ENCODE measurements at regions not wholly inside any gene's neighbourhood (a gene's known extent, or its start where the extent isn't known, plus 50 kb on each side); places are given as distances from the start of the nearest gene placed in this dataset.
"Not testable (repeated sequence)": the region's sequence is repeated elsewhere in the genome, so short reads cannot be mapped to it uniquely, and the experiment has no call there.

DNA sequence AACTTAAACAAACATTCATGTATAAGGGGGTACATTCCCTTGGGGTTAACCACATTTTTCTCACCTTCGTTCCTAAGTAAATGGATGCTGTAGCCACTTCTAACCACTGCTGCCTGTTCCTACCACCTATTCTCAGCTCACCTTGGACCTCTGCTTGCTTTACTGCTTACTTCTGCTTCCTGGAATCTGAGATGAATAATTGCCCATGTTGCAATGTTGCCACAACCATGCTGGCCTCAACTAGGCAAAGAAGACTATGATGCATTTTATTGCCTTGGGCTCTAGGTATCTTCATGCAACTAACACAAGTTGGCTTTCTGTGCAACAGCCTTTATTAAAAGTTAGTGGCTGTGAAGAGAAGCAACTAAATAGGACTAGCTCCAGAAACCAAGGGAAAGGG lies 106.3 kb upstream of the TCF4 start:
- FAIRE-seq = no peak

DNA sequence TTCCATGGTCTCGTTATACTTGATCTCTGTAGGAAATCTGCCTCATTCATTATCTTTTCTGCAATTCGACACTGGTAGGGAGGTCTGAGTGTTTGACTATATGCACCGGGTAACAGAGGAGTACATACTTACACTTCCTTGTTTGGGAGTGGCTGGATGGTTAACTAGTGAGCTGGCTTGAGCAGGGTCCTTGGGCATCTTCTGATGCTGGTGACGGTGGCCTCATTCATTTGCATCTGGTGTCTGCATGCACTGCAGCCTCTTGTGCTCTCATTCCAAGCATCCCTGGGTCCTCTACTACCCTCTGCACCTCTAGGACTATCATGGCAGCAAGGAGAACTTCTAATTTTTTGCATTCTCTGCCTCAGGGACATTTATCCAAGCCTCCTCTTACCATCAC lies 100.0 kb upstream of the TCF4 start:
- no peak for FAIRE-seq

DNA sequence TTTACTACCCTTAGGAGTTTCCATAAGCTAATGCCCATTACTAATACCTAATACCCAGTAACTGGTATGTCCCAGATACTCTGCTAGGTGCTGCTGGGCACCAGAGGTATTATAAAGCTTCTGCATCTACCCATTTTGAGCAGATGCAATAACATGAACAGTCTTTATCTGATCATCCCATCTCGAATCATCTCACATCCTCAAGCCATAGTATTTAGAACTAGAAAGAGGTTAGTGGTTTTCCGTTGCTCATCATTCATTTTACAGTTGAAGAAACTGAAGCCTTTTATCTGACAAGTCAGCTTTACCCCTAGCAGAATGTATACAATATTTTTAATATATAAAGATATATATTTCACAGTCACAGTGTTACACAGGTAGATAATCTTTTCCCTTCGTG lies 99.1 kb upstream of the TCF4 start:
- no peak for FAIRE-seq

DNA sequence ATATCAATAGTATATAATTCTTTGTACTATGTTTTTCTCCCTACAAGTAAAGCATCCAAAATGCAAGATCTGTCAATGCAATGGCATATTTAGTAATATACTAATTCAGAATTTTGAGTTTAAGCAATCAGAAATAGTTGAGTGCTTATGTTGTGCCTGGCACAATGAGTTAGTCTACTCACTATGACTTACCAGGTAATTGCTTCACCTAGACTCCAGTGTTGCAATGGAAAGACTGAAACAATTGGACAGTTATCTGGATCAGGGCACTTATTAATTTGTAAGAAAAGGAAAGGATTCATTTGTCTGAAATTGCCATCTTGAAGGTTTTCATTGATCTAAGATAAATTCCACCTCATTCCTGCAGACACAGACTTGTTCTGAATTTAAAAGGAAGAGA lies 97.6 kb upstream of the TCF4 start:
- FAIRE-seq = no peak

DNA sequence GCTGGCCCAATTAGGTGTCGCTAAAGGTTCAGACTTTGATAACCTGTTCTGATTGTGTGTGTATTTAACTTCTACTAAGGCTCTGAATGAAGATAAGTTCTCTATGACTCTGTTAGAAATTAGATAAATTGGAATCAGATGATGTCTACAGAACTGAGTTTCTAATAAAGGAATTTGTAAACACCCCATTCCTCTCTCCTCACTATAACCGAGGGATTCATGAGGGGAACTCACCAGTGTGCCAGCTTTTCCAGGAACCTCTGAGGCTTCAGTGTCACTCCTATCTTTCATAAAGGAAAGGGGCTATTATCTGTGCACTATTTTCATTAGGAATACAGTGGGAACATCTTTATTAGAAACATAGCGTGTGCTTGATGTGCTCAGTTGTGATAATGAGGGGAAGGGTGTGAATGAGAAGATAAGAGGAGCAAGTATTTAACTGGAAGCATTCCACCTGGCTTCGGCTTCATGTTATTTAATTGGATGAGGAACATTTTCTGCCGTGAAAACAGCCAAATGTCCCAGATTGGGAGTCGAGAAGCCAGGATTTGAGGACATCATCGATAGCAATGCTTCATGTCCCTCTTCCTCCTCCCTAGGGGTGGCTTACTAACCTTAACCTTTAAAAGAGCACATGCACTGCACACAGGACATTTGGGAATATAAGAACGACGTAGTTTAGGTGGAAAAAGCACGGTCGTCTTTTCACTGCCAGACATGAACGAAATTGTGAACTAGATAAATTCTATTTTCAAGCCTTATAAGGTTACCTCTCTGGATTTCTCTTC lies 84.8 kb upstream of the TCF4 start:
- FAIRE-seq = no peak

DNA sequence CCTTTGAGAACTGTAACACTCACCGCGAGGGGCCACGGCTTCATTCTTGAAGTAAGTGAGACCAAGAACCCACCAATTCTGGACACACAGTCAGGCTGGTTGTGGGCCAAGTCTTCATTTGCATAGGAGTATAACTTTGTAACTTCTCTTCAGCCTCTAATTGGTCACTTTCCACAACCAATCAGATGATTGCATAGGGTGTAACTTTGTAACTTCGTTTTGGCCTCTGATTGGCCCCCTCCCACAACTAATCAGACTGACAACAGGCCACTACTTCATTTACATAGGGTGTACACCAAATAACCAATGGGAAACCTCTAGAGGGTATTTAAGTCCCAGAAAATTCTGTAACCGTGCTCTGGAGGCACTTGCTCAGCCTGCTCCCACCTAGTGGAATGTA lies 77.5 kb upstream of the TCF4 start:
- no peak for FAIRE-seq

DNA sequence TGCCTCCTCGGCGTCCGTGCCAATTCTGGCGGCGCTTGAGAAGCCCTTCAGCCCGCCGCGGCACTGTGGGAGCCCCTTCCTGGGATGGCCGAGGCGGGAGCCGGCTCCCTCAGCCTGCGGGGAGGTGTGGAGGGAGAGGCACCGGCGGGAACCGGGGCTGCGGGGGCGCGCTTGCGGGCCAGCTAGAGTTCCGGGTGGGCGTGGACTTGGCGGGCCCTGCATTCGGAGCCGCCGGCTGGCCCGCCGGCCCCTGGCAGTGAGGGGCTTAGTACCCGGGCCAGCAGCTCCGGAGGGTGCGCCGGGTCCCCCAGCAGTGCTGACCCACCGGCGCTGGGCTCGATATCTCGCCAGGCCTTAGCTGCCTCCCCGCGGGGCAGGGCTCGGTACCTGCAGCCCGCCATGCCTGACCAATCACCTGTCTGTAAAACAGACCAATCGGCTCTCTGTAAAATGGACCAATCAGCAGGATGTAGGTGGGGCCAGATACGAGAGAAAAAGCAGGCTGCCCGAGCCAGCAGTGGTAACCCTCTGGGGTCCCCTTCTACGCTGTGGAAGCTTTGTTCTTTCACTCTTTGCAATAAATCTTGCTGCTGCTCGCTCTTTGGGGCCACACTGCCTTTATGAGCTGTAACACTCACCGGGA lies 76.9 kb upstream of the TCF4 start:
- not testable (repeated sequence) for FAIRE-seq

DNA sequence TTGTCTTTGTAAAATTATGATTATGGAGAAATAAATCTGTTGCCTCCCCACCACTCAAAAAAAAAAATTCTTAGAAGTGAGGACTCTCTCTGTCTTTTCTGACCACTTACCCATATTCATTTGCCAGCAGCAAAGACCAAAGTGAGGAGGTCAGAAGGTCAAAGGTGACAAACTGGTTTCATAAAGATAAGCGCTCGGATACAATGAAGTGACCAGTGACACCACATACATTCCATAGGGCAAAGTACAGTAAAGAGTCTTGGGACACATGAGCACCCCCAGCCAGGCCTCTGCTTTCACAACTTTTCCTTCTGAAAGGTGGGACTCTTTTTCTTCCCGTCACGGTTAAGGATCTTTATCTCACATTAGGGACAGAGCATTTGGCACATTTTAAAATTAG lies 75.9 kb upstream of the TCF4 start:
- FAIRE-seq = no peak

DNA sequence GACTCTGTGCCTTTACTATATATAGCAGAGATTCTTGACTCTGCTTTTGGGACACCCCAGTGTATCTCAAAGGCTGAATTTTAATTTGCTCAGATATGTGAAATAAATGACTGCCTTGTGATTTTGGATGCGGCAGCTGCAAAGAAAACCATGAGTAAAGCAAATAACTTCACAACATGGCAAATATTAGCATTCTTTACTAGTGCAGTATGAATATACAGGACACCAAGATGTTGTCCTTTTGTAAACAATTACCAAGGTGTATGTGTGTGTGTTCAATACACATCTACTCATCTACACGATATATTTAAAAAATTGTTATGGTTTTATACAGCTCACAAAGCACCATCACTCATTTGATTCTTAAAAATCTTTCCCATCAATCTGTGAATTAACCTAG lies 70.6 kb upstream of the TCF4 start:
- no peak for FAIRE-seq

DNA sequence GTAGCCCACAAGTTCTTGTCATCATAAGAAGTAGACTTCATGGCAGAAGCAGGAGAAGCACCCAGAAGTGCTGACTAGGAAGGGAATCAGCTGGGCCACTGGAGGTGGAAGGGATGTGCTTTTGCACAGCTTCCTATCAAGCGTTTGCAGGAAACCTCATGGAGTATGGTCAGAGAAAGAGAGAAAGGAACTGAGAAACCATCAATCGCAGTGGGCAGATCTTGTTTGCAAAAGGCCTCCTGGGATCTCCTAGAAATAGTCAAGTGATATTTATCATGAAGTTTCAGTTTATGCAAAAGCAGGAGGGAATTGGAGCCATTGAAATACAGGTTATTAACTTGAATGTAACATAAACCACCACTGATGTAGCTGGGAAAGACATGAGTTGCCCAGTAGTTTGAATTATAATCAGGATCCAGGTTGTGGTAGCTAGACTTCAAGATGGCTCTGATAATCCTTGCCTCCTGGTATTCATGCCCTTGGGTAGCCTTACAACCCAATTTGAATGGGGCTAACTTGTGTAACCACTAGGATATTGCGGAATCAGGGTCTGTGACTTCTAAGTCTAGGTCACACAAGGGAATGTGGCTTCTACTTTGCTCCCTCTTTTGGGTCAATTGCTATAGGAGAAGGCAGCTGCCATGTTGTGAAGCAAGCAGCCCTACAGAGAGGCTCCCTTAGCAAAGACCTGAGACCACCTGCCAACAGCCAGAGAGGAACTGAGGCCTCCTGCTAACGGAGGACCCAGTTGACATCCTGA lies 69.8 kb upstream of the TCF4 start:
- FAIRE-seq = no peak

DNA sequence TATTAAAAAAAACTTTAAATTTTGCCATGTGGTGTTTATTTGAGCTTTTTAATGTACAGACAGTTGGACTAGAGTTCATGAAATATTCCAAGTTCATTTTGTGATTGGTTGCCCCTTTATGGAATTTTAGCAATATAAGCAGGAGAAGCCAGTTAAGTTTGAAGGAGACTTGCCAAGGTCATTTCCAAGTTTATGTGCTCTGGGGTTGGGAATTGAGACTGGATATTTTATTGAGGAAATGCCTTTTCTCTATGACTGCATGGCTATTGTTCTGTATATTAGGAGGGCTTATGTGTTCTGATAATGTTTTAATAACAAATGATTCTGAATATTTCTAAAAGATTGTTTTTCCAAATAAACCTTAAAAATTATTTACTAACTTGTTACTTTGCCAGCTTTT lies 67.0 kb upstream of the TCF4 start:
- no peak for FAIRE-seq

DNA sequence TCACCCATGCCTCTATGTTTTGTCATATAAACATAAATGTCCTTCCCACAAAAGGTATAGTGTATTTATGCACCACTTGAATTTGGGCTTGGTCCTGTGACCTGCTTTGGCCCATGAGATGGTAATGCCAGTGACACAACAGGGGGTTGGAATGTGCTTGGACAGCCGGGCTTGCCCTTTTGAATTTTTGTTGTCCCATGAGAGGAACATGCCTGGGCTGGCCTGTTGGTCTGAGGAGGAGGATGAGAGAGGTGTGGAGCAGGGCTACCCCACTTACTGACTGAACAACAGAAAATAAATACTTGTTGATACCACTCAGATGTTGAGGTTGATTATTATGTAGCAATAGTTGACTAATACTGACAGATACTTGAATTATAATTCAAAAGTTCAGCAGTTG lies 63.2 kb upstream of the TCF4 start:
- no peak for FAIRE-seq

DNA sequence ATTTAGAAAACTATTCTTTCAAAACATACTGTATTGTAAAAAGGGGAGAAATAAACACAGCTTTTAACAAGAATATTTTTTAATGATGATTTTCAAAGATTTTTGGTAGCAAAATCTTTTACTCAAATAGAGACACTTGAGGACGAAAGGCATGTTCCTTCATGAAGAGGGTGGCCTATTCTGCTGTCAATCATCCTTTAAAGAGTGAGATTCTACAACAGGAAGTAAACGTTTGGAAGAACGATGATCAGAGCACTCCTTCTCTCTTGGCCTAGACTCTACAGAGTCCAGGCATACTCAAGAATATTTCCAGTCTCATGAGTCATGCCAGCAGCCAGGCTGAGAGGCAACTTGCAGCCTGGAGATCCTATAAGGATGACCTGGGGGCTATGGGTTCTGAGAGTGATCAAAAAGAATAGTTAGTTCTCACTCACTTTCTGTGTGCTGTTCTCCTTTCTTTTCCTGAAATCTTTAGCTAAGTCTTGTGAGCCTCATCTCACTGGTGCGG lies 62.4 kb upstream of the TCF4 start:
- no peak for FAIRE-seq

DNA sequence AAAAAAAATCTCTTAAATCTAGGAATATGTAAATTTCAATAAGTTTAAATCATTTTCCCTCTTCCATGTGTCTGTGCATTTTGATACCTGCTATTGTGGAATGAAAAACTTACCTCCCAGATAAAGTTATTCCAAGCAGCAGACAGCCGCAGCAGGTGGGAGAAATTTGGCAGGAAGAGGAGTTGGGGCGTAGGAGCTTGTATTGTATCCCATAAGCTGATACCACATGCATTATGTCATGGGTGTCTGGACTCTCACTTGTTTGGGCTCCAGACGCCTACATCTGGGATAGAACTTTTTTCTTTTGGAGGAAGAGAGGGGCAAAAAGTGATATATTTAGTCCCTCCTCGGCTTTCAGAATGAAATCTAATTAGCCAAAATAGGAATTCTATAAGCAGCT lies 59.3 kb upstream of the TCF4 start:
- no peak for FAIRE-seq

DNA sequence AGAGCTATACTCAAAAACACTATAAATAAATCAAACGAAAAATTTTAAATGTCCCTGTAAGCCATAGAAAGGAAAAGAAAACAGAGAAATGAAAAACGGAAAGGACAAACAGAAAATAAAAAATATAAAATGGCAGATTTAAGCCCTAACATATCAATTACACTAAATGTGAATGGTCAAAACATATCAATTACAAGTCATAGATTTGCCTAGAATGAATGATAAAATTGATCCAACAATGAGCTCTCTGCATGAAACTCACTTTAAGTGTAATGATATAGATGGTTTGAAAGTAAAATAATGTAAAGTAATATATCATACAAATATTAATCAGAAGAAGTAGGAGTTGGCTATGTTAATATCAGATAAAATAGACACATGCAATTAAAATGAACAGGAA lies 54.2 kb upstream of the TCF4 start:
- FAIRE-seq = no peak

DNA sequence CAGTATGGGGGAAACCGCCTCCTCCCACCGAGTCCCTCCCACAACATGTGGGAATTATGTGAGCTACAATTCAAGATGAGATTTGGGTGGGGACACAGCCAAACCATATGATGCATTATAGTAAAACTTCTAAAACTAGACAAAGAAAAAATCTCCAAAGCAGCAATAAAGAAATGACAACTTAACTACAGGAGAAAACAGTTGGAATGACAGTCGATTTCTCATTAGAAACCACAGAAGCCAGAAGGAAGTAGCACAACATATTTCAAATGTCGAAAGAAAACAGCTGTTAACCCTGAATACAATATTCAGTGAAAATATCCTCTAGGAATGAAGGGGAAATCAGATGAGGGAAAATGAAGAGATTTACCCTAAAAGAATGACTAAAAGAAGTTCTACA lies 53.5 kb upstream of the TCF4 start:
- FAIRE-seq = no peak

All from colon (tissue), 2 donors.